HAP-1 (cell line): ENCODE measurements at regions not wholly inside any gene's neighbourhood (a gene's known extent, or its start where the extent isn't known, plus 50 kb on each side); places are given as distances from the start of the nearest gene placed in this dataset.
A peak's percentile ranks its signal among the peaks of the same experiment; 100 is the strongest.
"Not testable (repeated sequence)": the region's sequence is repeated elsewhere in the genome, so short reads cannot be mapped to it uniquely, and the experiment has no call there.

Experiments
- DNase-seq, 2 experiments: peaks; one replicate each; pipeline ENCODE4 v3.0.0-alpha.2; 2016 to 2020; ENCODE audit warnings: low spot score in 2 of 2
- H3K27me3 ChIP-seq: fragments of 250-450 bp; sonication (Bioruptor Pico); 2 replicates; pipeline ENCODE4 v1.5.1; 2020; ENCODE audit warnings: low read depth, mild to moderate bottlenecking, moderate library complexity
- H3K36me3 ChIP-seq: fragments of 250-450 bp; sonication (Bioruptor Pico); replicated peaks from 2 replicates; pipeline ENCODE4 v1.5.1; 2020; ENCODE audit warnings: mild to moderate bottlenecking
- H3K4me1 ChIP-seq: fragments of 250-450 bp; sonication (Bioruptor Pico); 2 replicates; pipeline ENCODE4 v1.5.1; 2020; ENCODE audit warnings: mild to moderate bottlenecking
- H3K4me3 ChIP-seq: fragments of 250-450 bp; sonication (Bioruptor Pico); 2 replicates; pipeline ENCODE4 v1.5.1; 2020; ENCODE audit warnings: mild to moderate bottlenecking, moderate library complexity
- H3K9me3 ChIP-seq: fragments of 250-450 bp; sonication (Bioruptor Pico); 2 replicates; pipeline ENCODE4 v1.5.1; 2020; ENCODE audit warnings: mild to moderate bottlenecking, moderate library complexity
- in situ Hi-C: fragments of 300-500 bp; cut with MboI; formaldehyde crosslinking; loops from 3 replicates; pipeline ENCODE4 v1.14.3; 2020; ENCODE audit warnings: low sequenced_read_pairs, inconsistent platforms, mixed read lengths

DNA sequence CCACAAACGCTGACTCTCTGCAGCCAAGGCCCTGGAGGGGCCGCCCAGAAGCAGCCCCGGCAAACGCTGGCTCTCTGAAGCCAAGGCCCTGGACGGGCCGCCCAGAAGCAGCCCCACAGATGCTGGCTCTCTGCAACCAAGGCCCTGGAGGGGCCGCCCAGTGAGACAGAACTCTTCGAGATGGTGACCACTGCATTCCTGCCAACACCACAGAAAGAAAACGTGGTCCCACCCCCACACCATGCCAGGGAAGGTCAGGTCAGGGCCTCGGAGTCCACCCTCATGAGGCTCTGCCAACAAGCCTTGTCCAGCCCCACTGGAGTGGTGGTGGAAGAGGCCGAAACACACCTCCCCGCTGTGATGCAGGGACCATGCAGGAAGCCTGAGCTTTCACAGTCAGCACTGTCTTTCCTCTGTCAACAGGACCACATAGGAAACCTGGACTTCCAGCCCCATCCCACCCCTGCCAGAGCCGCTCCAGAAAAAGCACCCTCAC, 97.5 kb downstream of the DLL1 start:
- Histone ChIP-seq H3K36me3 (no peaks in the 10 kb centered on the region), H3K27me3 (no peaks in the 10 kb centered on the region), H3K4me1 (no peaks in the 10 kb centered on the region), H3K9me3 (peaks cover 5% of the 10 kb centered on the region), H3K4me3 (no peak overlapping the region)
- DNase-seq = no peak
- in situ Hi-C loops = no loop called here

DNA sequence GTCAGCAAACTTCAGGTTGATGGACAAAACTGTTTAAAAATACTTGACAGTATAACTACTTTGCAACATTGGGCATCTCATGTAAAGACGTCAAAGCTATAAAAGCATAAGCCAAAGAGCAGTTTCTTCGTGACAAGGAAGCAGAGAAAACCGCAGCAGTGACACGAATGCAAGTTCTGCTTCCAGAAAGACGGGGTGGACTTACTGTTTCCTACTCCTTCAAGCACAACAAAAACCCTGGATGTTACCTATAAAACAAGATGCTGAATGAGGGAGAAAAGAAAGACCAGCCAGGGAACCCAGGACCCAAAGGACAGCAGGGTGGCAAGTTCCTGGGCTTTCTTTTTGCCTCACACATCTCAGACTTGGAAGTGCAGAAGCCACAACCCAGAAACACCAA, 98.0 kb downstream of the DLL1 start:
- Histone ChIP-seq H3K36me3 (no peaks in the 10 kb centered on the region), H3K4me3 (no peak overlapping the region), H3K9me3 (peaks cover 5% of the 10 kb centered on the region), H3K27me3 (no peaks in the 10 kb centered on the region), H3K4me1 (no peaks in the 10 kb centered on the region)
- in situ Hi-C loops = no loop called here
- DNase-seq = no peak

GRCh38 chr6:170192101-170192500, 98.8 kb downstream of the DLL1 start:
- in situ Hi-C loops, H3K4me1 ChIP-seq, H3K27me3 ChIP-seq, H3K4me3 ChIP-seq, H3K36me3 ChIP-seq, H3K9me3 ChIP-seq, DNase-seq: not testable (repeated sequence)

GRCh38 chr6:170190046-170190445, 100.8 kb downstream of the DLL1 start:
- peak in 1 of 2 experiments; percentile 4 for DNase-seq
- H3K4me1 ChIP-seq = no peaks in the 10 kb centered on the region
- H3K27me3 ChIP-seq = no peaks in the 10 kb centered on the region
- H3K9me3 ChIP-seq = no peaks in the 10 kb centered on the region
- in situ Hi-C loops = no loop called here
- no peaks in the 10 kb centered on the region for H3K36me3 ChIP-seq
- no peak overlapping the region for H3K4me3 ChIP-seq

DNA sequence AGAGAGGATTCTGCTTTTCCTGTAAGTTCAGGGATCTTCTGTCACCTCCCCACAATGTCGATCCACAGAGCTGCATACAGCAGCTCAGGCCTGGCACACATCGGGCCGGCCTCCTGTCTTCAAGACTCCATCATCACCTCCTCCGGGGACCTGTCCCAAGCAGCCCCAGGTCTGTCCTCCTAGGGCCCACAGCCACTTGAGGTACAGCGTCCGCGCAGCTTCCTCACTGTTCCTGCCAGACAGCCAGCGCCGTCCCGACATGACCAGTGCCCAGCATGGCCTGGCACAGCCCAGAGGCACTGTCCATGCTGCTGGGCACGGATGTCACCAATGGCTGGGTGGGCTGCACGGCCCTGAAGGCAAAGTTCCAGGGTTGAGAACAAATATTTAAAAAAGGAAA, 101.6 kb downstream of the DLL1 start:
- Histone ChIP-seq H3K4me3 (no peak overlapping the region), H3K36me3 (no peaks in the 10 kb centered on the region), H3K9me3 (no peaks in the 10 kb centered on the region), H3K27me3 (no peaks in the 10 kb centered on the region), H3K4me1 (no peaks in the 10 kb centered on the region)
- DNase-seq = no peak
- in situ Hi-C loops = no loop called here

- Histone ChIP-seq H3K4me1 (no peaks in the 10 kb centered on the region), H3K36me3 (no peaks in the 10 kb centered on the region), H3K4me3 (no peak overlapping the region), H3K27me3 (no peaks in the 10 kb centered on the region), H3K9me3 (no peaks in the 10 kb centered on the region)
- in situ Hi-C loops = no loop called here
- DNase-seq = peak in 1 of 2 experiments; percentile 2
Observed at GRCh38 chr6:170188571-170189001, 102.3 kb downstream of the DLL1 start.

DNA sequence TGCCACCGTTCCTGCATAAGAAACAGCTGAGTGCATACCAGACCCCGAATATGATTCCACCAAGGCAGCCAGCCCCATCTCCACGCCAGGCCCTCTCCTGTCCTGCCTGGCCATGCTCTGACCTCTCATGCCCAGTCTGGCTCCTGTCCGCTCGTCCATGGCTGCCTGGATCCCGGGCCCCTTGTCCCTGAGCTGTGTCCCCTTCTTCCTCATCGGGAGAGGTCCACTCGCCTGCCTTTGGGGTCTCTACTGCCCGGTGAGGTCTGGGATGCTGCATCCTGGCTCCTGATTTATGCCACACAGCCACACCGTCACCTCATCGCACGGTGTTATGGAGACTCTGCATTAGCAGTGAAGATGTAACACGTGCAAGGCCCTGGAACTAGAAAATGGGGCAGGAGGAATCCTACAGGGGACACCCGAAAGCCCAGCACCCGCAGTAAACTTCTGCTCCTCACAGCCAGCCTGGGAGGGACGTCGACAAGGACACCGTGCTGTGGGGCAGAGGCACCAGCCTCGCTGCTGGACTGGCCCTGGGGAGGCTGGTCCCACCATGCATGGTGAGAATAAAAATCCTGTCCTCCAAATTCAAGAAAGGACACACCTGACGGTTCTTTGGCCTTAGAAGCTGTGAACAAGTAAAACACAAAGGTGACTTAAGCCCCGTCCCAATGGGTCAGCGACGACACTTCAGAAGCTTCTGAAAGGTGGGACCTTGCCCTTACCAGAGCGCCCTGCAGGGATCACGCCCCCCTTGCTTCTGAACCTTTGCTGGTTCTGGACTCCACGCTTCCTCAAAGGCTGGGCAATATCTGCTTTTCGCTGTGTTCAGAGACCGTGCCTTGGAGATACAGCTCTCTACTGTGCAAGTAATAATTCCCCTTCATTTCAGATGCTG, 103.0 kb downstream of the DLL1 start:
- H3K27me3 ChIP-seq = no peaks in the 10 kb centered on the region
- H3K4me3 ChIP-seq = no peak overlapping the region
- H3K36me3 ChIP-seq = no peaks in the 10 kb centered on the region
- no peaks in the 10 kb centered on the region for H3K4me1 ChIP-seq
- H3K9me3 ChIP-seq = no peaks in the 10 kb centered on the region
- DNase-seq = peak in 1 of 2 experiments; percentile 3
- in situ Hi-C loops = no loop called here

GRCh38 chr6:170186941-170187668, 103.8 kb downstream of the DLL1 start:
- no peaks in the 10 kb centered on the region for H3K27me3 ChIP-seq

GRCh38 chr6:170186006-170186935, 104.6 kb downstream of the DLL1 start:
- H3K9me3 ChIP-seq = no peaks in the 10 kb centered on the region
- H3K36me3 ChIP-seq = no peaks in the 10 kb centered on the region
- no peaks in the 10 kb centered on the region for H3K27me3 ChIP-seq
- no peak overlapping the region for H3K4me3 ChIP-seq
- no peaks in the 10 kb centered on the region for H3K4me1 ChIP-seq
- in situ Hi-C loops = no loop called here
- DNase-seq = peak in 1 of 2 experiments; percentile 3

More at GRCh38 chr6:170186941-170187668, 103.8 kb downstream of the DLL1 start:
- Histone ChIP-seq H3K36me3 (no peaks in the 10 kb centered on the region), H3K4me1 (no peaks in the 10 kb centered on the region), H3K4me3 (no peak overlapping the region), H3K9me3 (no peaks in the 10 kb centered on the region)
- DNase-seq = no peak
- in situ Hi-C loops = no loop called here

- H3K4me1 ChIP-seq = no peaks in the 10 kb centered on the region
- no peaks in the 10 kb centered on the region for H3K27me3 ChIP-seq
- in situ Hi-C loops = no loop called here
- DNase-seq = no peak
- H3K36me3 ChIP-seq = no peaks in the 10 kb centered on the region
- H3K9me3 ChIP-seq = no peaks in the 10 kb centered on the region
- H3K4me3 ChIP-seq = no peak overlapping the region
Observed at GRCh38 chr6:170185175-170185978, 105.5 kb downstream of the DLL1 start.

DNA sequence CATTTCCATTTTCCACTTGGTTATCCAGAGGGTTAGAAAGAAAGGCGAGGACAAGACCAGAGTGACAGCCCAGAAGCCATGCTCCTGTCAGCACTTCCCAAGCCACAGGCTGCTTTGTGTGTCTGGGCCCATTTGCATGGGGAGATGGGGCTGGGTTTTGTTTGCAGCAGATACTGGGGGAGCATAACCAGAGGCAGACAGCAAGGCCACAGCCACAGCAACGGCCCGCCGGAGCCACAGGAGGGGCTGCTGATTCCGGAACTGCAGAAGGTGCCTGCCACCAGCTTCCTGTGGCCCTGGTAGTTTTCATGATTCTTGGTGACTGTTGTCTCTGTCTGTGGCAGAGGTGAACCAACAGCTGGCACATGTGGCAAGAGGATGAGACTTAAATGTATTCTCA, 106.6 kb downstream of the DLL1 start:
- no peaks in the 10 kb centered on the region for H3K27me3 ChIP-seq
- no peaks in the 10 kb centered on the region for H3K36me3 ChIP-seq
- H3K4me1 ChIP-seq = no peaks in the 10 kb centered on the region
- no peak overlapping the region for H3K4me3 ChIP-seq
- in situ Hi-C loops = no loop called here
- peak in 1 of 2 experiments; percentile 1 for DNase-seq
- no peaks in the 10 kb centered on the region for H3K9me3 ChIP-seq

- Histone ChIP-seq H3K4me3 (no peak overlapping the region), H3K4me1 (no peaks in the 10 kb centered on the region), H3K36me3 (no peaks in the 10 kb centered on the region), H3K9me3 (no peaks in the 10 kb centered on the region), H3K27me3 (no peaks in the 10 kb centered on the region)
- in situ Hi-C loops = no loop called here
- DNase-seq = no peak
Observed at GRCh38 chr6:170183521-170183920, 107.4 kb downstream of the DLL1 start.

DNA sequence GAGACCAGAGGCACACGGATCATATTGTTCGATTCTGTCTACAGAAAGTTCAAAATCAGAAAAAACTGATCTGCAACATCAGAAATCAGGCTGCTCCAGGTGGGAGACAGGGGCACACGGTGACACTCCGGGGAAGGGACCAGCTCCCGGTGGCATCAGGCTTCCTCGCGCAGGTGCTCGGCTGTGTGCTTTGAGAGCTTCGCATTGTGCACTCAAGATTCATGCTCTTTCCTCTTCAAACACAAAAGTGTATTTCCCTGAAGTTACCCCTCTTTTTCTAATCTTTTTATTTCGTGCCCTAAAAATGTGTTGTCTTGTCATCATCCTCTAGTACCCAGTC, 108.1 kb downstream of the DLL1 start:
- no peaks in the 10 kb centered on the region for H3K36me3 ChIP-seq
- no peaks in the 10 kb centered on the region for H3K4me1 ChIP-seq
- H3K9me3 ChIP-seq = no peaks in the 10 kb centered on the region
- H3K4me3 ChIP-seq = no peak overlapping the region
- in situ Hi-C loops = no loop called here
- DNase-seq = no peak
- H3K27me3 ChIP-seq = no peaks in the 10 kb centered on the region
